GM23338 (cell line): ENCODE measurements at regions not wholly inside any gene's neighbourhood (a gene's known extent, or its start where the extent isn't known, plus 50 kb on each side); places are given as distances from the start of the nearest gene placed in this dataset.

Experiments
- ATAC-seq: fragments of 200-7000 bp; cut with Tn5 transposase; 3 replicates; pipeline ENCODE4 v1.9.1; 2020
- DNase-seq: peaks from one replicate; pipeline ENCODE4 v3.0.0-alpha.2; 2015; ENCODE audit warnings: low spot score
- H2AFZ ChIP-seq: fragments of 200-600 bp; sonication (generic); 2 replicates; pipeline ENCODE4 v1.8.0; 2016; ENCODE audit warnings: antibody characterized with exemption, mild to moderate bottlenecking, moderate library complexity
- H3F3A ChIP-seq: fragments of 200-600 bp; sonication (generic); replicated peaks from 2 replicates; pipeline ENCODE4 v1.8.0; 2017; ENCODE audit warnings: antibody characterized with exemption, mixed run types, low read depth
- H3K27ac ChIP-seq: fragments of 200-600 bp; sonication (generic); 2 replicates; pipeline ENCODE4 v1.6.1; 2016; ENCODE audit warnings: low read depth
- H3K27me3 ChIP-seq: fragments of 200-600 bp; sonication (generic); 2 replicates; pipeline ENCODE4 v1.8.0; 2016; ENCODE audit warnings: mild to moderate bottlenecking, mixed run types, moderate library complexity; ENCODE audit not compliant: insufficient read depth
- H3K36me3 ChIP-seq: fragments of 200-600 bp; sonication (generic); 2 replicates; pipeline ENCODE4 v1.8.0; 2016; ENCODE audit warnings: mild to moderate bottlenecking; ENCODE audit not compliant: insufficient read depth
- H3K4me1 ChIP-seq: fragments of 200-600 bp; sonication (generic); 2 replicates; pipeline ENCODE4 v1.8.0; 2016; ENCODE audit warnings: mild to moderate bottlenecking, moderate library complexity; ENCODE audit not compliant: insufficient read depth
- H3K4me2 ChIP-seq: fragments of 200-600 bp; sonication (generic); 2 replicates; pipeline ENCODE4 v1.7.1; 2017; ENCODE audit warnings: mixed run types
- H3K4me3 ChIP-seq: fragments of 200-600 bp; sonication (generic); 2 replicates; pipeline ENCODE4 v1.6.1; 2016; ENCODE audit warnings: mixed run types
- H3K79me2 ChIP-seq: fragments of 200-600 bp; sonication (generic); replicated peaks from 2 replicates; pipeline ENCODE4 v1.8.0; 2017; ENCODE audit warnings: mild to moderate bottlenecking; ENCODE audit not compliant: insufficient read depth
- H3K9me2 ChIP-seq: fragments of 200-600 bp; sonication (generic); 2 replicates; pipeline ENCODE4 v1.8.0; 2017; ENCODE audit not compliant: insufficient read depth
- H4K20me1 ChIP-seq: fragments of 200-600 bp; sonication (generic); replicated peaks from 2 replicates; pipeline ENCODE4 v1.8.0; 2017; ENCODE audit warnings: mild to moderate bottlenecking; ENCODE audit not compliant: insufficient read depth
- H3K27ac Mint-ChIP-seq: 2 replicates; pipeline ENCODE4 v1.8.0; 2020; ENCODE audit warnings: inconsistent platforms, mild to moderate bottlenecking, moderate library complexity, mixed read lengths
- H3K27me3 Mint-ChIP-seq: 3 replicates; pipeline ENCODE4 v1.8.0; 2022; ENCODE audit warnings: low read depth, mild to moderate bottlenecking, moderate library complexity, mixed read lengths, inconsistent platforms; ENCODE audit not compliant: insufficient read depth, poor library complexity
- H3K36me3 Mint-ChIP-seq: 3 replicates; pipeline ENCODE4 v1.8.0; 2021; ENCODE audit warnings: low read depth, mild to moderate bottlenecking, inconsistent platforms, moderate library complexity, mixed read lengths
- H3K4me1 Mint-ChIP-seq: 3 replicates; pipeline ENCODE4 v1.8.0; 2020; ENCODE audit warnings: mild to moderate bottlenecking, inconsistent platforms, mixed read lengths
- H3K4me3 Mint-ChIP-seq: 3 replicates; pipeline ENCODE4 v1.8.0; 2021; ENCODE audit warnings: moderate library complexity, mild to moderate bottlenecking, inconsistent platforms, mixed read lengths
- H3K9me3 Mint-ChIP-seq: 3 replicates; pipeline ENCODE4 v1.8.0; 2020; ENCODE audit warnings: moderate library complexity, mild to moderate bottlenecking, inconsistent platforms, mixed read lengths
- EZH2 ChIP-seq: fragments of 200-600 bp; sonication (generic); IDR thresholded peaks from one replicate; pipeline ENCODE4 v1.8.0; 2017; ENCODE audit warnings: antibody characterized with exemption, mild to moderate bottlenecking, low read depth; ENCODE audit not compliant: unreplicated experiment
- JUNB ChIP-seq: IDR thresholded peaks from one replicate; pipeline ENCODE4 v1.6.1; 2016; ENCODE audit warnings: antibody characterized with exemption; ENCODE audit not compliant: unreplicated experiment
- STAT1 ChIP-seq: IDR thresholded peaks from one replicate; pipeline ENCODE4 v1.6.1; 2016; ENCODE audit warnings: antibody characterized with exemption; ENCODE audit not compliant: unreplicated experiment
- ZNF331 ChIP-seq: fragments of 250-450 bp; sonication (Bioruptor Pico); IDR thresholded peaks from 2 replicates; pipeline ENCODE4 v1.5.0; 2020; ENCODE audit warnings: low read depth, mild to moderate bottlenecking, moderate library complexity
- TF ChIP-seq, protein P1 (sequence below): fragments of 250-450 bp; sonication (Bioruptor Pico); IDR thresholded peaks from 2 replicates; pipeline ENCODE4 v1.5.0; 2020; ENCODE audit warnings: mild to moderate bottlenecking, moderate library complexity
- TF ChIP-seq, protein P2 (sequence below): IDR thresholded peaks from 2 replicates; pipeline ENCODE4 v1.6.1; 2016; ENCODE audit warnings: antibody characterized with exemption
- TF ChIP-seq, protein P3 (sequence below), 2 experiments: fragments of 200-600 bp in 1 of 2; sonication (generic) in 1 of 2; conservative IDR thresholded peaks; 2 replicates each; pipeline versions ENCODE4 v1.5.1 to v1.6.1; 2016 to 2017; ENCODE audit warnings: antibody characterized with exemption in 2 of 2, low read depth in 2 of 2, mild to moderate bottlenecking in 2 of 2, moderate library complexity in 1 of 2

DNA sequence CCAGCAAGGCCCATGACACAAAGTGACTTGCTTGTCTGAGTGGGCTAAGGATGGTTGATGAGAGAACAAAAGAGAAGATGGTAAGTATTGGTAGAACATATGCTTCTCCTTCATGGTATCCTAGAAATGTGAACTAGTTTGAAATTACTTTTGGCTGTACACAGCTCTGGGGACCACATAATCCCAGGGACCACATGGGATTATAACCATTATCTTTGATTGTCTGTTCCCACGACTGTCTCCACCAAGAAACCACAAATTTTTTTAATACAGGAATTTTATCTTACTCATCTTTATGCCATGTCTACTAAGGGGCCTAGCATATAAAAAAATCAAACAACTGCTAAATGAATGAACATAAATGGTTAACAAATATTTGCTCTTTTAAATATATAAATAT is 155.3 kb upstream of the PRICKLE2 start:
- Mint-ChIP-seq H3K4me1 (no peaks in the 10 kb centered on the region; the same call in 2 of the 3 replicates), H3K36me3 (no peaks in the 10 kb centered on the region), H3K4me3 (no peak overlapping the region), H3K27ac (no peak overlapping the region), H3K9me3 (peaks cover 5% of the 10 kb centered on the region; the same call in 1 of the 3 replicates), H3K27me3 (no peaks in the 10 kb centered on the region)
- H3K4me2 ChIP-seq: no peak overlapping the region
- no peak for ATAC-seq
- H3K9me2 ChIP-seq: no peaks in the 10 kb centered on the region; the same call in 1 of the 2 replicates
- H2AFZ ChIP-seq: no peak overlapping the region
- no peaks in the 10 kb centered on the region for H3F3A ChIP-seq
- H3K27me3 ChIP-seq: no peaks in the 10 kb centered on the region
- H3K27ac ChIP-seq: no peak overlapping the region
- TF ChIP-seq JUNB: no peak
- TF ChIP-seq EZH2: no peak
- TF ChIP-seq, protein P1, sequence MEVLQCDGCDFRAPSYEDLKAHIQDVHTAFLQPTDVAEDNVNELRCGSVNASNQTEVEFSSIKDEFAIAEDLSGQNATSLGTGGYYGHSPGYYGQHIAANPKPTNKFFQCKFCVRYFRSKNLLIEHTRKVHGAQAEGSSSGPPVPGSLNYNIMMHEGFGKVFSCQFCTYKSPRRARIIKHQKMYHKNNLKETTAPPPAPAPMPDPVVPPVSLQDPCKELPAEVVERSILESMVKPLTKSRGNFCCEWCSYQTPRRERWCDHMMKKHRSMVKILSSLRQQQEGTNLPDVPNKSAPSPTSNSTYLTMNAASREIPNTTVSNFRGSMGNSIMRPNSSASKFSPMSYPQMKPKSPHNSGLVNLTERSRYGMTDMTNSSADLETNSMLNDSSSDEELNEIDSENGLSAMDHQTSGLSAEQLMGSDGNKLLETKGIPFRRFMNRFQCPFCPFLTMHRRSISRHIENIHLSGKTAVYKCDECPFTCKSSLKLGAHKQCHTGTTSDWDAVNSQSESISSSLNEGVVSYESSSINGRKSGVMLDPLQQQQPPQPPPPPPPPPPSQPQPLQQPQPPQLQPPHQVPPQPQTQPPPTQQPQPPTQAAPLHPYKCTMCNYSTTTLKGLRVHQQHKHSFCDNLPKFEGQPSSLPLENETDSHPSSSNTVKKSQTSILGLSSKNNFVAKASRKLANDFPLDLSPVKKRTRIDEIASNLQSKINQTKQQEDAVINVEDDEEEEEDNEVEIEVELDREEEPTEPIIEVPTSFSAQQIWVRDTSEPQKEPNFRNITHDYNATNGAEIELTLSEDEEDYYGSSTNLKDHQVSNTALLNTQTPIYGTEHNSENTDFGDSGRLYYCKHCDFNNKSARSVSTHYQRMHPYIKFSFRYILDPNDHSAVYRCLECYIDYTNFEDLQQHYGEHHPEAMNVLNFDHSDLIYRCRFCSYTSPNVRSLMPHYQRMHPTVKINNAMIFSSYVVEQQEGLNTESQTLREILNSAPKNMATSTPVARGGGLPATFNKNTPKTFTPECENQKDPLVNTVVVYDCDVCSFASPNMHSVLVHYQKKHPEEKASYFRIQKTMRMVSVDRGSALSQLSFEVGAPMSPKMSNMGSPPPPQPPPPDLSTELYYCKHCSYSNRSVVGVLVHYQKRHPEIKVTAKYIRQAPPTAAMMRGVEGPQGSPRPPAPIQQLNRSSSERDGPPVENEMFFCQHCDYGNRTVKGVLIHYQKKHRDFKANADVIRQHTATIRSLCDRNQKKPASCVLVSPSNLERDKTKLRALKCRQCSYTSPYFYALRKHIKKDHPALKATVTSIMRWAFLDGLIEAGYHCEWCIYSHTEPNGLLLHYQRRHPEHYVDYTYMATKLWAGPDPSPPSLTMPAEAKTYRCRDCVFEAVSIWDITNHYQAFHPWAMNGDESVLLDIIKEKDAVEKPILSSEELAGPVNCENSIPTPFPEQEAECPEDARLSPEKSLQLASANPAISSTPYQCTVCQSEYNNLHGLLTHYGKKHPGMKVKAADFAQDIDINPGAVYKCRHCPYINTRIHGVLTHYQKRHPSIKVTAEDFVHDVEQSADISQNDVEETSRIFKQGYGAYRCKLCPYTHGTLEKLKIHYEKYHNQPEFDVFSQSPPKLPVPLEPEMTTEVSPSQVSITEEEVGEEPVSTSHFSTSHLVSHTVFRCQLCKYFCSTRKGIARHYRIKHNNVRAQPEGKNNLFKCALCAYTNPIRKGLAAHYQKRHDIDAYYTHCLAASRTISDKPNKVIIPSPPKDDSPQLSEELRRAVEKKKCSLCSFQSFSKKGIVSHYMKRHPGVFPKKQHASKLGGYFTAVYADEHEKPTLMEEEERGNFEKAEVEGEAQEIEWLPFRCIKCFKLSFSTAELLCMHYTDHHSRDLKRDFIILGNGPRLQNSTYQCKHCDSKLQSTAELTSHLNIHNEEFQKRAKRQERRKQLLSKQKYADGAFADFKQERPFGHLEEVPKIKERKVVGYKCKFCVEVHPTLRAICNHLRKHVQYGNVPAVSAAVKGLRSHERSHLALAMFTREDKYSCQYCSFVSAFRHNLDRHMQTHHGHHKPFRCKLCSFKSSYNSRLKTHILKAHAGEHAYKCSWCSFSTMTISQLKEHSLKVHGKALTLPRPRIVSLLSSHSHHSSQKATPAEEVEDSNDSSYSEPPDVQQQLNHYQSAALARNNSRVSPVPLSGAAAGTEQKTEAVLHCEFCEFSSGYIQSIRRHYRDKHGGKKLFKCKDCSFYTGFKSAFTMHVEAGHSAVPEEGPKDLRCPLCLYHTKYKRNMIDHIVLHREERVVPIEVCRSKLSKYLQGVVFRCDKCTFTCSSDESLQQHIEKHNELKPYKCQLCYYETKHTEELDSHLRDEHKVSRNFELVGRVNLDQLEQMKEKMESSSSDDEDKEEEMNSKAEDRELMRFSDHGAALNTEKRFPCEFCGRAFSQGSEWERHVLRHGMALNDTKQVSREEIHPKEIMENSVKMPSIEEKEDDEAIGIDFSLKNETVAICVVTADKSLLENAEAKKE (CRISPR knock-in tag): no peak
- TF ChIP-seq, protein P2, sequence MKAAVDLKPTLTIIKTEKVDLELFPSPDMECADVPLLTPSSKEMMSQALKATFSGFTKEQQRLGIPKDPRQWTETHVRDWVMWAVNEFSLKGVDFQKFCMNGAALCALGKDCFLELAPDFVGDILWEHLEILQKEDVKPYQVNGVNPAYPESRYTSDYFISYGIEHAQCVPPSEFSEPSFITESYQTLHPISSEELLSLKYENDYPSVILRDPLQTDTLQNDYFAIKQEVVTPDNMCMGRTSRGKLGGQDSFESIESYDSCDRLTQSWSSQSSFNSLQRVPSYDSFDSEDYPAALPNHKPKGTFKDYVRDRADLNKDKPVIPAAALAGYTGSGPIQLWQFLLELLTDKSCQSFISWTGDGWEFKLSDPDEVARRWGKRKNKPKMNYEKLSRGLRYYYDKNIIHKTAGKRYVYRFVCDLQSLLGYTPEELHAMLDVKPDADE: no peak
- TF ChIP-seq, protein P3, sequence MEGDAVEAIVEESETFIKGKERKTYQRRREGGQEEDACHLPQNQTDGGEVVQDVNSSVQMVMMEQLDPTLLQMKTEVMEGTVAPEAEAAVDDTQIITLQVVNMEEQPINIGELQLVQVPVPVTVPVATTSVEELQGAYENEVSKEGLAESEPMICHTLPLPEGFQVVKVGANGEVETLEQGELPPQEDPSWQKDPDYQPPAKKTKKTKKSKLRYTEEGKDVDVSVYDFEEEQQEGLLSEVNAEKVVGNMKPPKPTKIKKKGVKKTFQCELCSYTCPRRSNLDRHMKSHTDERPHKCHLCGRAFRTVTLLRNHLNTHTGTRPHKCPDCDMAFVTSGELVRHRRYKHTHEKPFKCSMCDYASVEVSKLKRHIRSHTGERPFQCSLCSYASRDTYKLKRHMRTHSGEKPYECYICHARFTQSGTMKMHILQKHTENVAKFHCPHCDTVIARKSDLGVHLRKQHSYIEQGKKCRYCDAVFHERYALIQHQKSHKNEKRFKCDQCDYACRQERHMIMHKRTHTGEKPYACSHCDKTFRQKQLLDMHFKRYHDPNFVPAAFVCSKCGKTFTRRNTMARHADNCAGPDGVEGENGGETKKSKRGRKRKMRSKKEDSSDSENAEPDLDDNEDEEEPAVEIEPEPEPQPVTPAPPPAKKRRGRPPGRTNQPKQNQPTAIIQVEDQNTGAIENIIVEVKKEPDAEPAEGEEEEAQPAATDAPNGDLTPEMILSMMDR (conservative IDR thresholded peaks at IDR 0.05; ENCODE audit: low read depth in 2 of 2): no peak
- TF ChIP-seq STAT1: no peak
- TF ChIP-seq ZNF331 (CRISPR knock-in tag): no peak
- no peak overlapping the region for H3K4me3 ChIP-seq
- no peaks in the 10 kb centered on the region for H3K4me1 ChIP-seq
- DNase-seq: no peak
- no peaks in the 10 kb centered on the region; the same call in 1 of the 2 replicates for H4K20me1 ChIP-seq
- H3K79me2 ChIP-seq: no peaks in the 10 kb centered on the region
- no peaks in the 10 kb centered on the region for H3K36me3 ChIP-seq
